NCI-H1092 (cell line): ENCODE measurements at regions not wholly inside any gene's neighbourhood (a gene's known extent, or its start where the extent isn't known, plus 50 kb on each side); places are given as distances from the start of the nearest gene placed in this dataset.
"Not testable (repeated sequence)": the region's sequence is repeated elsewhere in the genome, so short reads cannot be mapped to it uniquely, and the experiment has no call there.

Source experiments
- DNase-seq: peaks from one replicate; lab custom pipeline; 2025; lab: John Stamatoyannopoulos, UW

DNA sequence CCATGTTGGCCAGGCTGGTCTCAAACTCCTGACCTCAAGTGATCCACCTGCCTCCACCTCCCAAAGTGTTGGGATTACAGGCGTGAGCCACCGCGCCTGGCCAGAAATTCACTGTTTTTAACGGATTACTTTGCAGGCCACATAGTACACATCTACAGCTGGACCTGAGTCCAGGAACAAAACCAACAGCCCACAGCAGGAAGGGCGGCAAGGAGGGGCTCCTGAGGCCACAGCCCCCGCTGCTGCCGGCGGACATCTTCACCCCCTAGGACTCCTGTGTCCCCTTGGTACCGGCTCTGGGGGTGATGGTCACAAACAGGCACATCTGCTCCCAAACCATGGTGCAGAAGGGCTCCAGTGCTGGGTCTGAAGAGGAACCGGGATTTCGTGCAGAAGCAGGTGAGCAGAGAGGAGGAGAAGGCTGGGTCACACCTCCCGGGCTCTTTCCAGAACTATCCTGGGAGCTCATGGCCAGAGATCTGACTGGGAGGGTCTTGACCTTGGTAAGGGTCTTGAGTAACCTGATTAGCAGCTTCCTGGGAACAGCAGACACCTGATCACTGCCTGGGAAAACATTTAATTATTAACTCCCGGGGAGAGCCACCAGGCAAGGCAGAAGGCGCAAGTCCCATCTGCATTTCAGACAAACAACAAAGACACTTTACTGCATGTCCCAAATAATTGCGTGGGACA, 99.9 kb downstream of the SHANK2 start:
- DNase-seq, result not testable (repeated sequence)

DNA sequence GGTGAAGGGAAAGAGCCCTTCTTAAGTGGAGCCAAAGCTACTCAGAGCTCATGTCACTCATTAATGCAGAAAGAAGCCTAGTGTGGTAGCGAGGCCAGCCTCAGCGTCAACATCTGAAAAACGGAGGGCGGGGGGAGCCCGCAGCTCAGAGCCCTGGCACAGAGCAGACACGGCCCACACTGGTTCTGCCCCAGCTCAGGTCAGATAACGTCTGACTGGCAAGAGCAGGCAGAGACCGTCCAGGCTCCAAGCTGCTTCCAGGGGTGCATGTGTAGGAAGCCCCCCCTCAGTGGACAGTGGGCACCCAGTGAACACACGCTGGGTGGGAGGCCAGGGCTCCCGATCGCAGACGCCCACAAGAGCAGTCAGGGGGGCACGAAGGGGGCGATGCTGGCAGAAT, 100.8 kb downstream of the SHANK2 start:
- no peak for DNase-seq

DNA sequence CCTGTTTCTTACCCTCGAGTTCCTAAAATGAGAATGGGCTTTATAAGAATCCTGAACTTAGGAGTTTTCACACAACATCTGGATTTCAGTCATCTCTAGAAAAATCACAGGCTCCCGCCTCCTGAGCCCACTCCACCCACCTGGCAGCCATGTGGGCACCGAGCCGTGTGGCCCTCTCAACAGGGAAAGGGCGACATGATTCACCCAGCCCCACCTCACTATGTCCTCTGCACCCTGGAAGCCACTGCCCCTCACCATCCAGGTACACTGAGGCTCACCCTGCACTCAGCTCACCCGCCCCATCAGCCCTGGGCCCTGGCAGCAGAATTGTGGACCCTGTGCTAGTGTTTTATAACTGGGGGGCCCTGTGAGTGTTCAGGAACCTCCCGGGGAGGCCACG, 101.5 kb downstream of the SHANK2 start:
- DNase-seq, result no peak

DNA sequence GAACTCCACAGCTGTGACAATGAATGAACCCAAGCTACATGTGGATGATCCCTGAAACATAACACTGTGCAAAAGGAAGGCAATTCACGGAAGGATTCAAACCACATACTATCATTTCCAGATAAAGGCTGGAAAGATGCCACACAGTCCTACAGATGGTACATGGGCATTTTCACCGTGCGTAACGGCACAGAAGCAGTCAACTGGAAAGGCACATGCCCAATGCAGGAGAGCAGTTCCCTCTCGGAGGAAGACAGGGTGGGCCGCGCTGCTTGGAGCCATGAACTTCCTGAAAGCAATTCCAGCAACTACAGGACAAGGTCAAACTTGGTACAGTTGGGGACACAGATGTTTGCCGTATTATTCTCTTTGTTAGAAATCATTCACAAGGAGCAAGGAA, 103.7 kb downstream of the SHANK2 start:
- no peak for DNase-seq

DNA sequence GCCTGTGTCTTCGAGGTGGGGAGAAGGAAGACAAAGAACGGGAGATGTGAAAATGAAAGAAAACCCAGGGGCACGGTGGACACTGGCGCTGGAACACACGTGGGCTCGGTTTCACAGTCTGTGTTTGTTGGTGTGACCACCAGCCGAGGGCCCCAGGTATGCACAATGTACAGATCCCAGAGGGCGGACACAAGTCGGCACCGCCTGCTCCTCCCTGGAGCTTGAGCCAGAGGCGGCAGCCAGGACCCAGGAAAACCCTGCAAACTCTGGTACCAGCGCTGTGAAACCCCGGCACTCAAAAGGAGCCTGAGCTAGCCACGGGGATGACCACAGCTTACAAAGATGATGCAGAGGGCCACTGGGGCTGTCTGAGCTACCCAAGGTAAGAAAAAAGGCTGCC, 105.0 kb downstream of the SHANK2 start:
- DNase-seq, result no peak

DNA sequence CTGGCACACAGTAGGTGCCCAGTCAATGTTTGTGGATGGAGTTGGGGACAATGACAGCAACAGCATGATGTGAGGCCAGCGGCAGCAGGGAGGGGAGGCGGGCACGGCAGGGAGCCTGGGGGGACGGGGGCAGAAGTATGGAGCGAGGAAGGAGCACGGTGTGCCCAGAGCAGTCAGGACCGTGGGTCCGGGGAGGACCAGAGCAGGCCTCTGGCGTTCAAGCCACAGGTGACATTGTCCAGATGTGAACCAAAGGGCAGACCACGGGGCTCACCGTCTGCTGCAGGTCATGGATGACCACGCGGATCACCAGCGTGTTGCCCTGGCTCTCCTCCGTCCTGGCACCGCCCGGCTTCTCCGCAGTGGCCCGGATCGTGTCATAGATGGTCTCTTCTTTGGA, 105.5 kb downstream of the SHANK2 start:
- DNase-seq, result no peak

DNA sequence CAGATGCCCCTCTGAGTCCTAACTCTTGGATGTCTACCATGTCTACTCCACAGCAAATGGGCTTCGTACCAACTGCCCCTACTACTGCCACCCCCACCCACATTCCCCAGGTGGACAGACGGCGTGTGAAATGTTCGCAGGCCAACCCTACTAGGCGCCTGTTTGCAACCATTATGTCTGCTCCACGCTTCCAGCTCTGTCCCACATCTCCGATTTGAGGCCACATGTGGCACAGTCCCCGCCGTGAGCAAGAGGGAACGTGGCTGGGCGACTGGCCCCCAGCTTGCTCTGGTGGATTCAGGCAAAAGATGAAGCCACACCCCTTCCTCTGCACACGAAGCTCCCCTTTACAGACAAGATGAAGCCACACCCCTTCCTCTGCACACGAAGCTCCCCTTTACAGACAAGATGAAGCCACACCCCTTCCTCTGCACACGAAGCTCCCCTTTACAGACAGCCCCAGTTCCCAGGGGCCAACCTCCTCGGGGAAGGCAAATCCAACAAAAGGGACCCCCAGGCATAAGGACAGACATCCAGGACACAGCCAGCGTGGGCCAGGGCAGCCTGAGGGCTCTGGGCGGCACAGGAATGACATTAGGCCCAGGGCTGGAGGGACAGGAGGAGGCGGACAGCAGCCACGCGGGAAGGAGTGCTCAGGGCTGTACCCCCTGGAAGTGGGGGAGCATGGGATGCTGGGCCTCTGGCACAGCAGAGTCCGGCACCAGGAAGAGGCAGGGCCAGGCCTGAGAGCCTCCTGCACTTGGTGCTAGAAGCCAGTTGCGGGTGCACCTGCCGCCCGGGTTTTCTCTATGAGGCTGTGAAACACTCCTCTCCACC, 106.2 kb downstream of the SHANK2 start:
- DNase-seq, result no peak

DNA sequence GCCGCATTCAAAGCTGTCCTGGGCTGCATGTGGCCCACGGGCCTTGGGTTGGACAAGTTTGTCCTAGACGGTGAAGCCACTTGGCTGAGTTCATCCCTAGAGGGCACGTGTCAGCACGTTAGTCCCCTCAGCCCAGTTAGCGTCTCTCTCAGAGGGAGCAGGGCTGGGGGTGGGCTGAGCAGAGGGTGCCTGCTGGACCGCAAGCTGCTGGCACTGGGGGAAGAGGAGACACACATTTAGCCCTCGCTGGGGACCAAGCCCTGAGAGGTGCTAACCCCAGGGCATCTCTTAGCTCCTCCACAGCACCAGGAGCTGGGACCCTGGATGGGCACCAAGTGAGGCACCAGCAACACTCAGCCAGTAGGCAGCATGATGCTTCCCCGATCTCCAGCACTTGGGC, 107.0 kb downstream of the SHANK2 start:
- DNase-seq, result no peak

DNA sequence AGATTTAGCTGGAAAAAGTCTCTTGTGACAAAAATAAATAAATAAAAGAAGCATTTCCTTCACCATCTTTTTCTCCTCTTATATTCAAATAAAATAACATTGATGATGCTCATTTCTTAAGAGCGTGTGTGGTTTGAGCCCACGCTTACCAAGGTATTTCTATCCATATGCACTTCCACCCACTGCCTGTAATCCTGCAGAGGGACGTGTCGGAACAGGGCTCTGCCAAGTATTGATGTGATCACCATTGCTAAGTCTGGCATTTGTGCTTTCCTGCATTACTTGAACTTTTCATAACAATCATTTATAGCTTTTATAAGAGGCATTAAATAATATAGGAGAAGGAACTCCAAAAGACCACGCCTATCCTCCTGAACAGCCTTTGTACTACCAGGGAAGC, 107.6 kb downstream of the SHANK2 start:
- DNase-seq, result no peak

DNA sequence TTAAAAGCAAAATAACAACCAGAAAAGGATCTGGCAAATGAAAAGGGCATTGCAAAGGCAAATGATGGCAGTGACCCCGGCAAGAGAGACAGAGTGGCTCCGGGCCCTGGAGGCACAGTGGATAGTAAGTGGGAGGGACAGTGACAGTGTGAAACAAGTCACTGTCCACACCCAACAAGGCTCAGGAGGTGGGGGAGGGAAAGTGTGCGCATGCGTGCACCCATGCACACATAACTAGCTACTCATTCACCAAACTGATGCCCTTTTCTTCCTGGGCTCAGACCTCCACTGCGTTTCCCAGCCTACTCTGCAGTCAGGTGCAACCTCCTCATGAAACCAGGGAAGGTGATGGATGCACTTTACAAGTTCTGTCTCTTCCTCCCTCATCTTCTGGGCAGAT, 108.4 kb downstream of the SHANK2 start:
- no peak for DNase-seq

DNA sequence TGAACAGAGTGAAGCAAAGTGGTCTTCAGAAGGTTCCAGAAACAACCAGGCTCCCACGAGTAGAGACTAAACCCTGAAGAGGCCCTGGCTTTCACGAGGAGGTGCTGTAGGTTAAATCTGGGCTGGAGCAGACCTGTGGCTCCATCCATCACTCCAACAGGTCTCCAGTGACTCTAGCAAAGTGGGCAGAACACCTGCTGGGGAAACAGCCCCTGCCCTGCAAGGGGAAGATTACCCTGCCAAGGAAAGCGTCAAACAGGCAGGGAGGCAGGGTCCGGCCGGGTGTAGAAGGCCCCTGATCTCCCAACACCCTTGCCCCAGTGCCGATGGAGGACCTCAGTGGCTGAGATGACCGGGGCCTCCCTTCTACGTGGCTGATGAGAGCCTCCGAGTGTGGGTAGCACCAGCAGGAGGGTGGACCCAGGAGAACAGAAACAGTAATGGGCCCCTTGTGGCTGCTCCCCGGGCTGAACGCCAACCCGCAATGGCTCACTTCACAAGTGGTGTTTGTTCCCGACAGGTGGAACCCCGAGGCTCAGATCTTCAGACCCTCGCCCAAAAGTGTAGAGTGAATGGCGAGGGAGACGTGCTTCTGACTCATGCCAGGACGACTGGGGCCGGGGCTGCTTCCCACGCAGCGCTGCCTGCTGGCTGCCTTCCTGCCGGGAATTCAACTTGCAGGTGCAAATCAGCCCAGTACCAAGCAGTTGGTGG, 112.0 kb downstream of the SHANK2 start:
- peak; percentile 96 for DNase-seq

DNA sequence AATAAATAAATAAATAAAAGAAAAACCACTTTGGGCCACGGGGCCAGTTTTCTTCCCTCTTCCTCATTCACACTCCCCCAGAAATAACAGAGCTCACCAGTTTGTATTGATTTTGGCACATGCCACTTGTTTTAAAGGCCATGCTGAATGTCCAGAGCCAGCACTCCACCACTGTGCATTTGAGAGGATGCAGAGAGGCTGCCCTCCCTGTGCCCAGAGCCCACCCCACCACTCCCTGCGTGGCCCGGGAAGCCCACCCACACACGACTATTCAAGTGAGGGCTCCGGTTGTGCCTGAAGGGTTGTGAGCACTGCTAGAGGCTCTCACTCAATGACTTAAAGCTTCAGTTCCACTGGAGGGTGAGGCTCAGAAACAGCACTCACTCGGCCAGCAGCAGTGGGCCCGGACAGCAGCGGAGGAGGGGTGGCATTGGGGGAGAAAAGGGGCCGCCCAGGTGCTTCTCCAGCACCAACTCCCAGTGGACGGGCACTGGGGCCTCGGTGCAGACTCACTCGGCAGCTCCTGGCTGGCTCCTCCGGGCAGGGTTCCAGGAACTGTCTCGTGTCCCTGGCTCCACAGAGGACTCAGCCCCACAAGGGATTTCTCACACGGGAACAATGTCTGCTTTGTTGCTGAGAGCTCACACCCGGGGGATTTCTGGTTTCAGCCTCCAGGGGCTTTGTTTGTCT, 112.7 kb downstream of the SHANK2 start:
- peak; percentile 90 for DNase-seq

DNA sequence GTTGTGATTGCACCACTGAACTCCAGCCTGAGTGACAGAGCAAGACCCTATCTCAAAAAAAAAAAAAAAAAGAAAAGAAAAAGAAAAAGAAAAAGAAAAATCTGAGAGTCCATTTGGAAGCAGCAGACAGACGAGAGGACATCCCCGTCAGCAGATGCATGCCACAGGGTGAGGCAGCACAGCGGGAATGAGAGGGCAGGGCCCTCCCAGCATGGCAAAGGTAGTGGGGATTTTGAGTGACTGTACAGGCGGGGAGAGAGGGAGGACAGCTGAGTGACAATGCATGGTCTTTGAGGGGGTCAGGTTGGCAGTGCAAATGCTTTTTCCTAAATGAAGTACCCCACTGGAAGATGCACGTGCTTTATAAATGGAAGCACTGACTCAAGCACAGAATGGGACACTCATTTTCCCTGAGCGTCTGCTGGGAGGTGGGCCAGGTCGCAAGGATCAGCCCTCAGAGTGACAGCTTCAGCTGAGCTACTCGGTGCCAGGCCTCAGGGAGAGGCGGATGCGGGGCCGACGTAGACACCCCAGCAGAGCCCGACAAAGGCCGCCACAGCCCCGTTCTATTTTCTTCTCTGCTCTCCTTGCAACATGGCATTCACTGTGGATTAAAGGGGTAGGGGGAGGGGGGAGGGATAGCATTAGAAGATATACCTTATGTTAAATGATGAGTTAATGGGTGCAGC, 113.5 kb downstream of the SHANK2 start:
- peak; percentile 26 for DNase-seq

DNA sequence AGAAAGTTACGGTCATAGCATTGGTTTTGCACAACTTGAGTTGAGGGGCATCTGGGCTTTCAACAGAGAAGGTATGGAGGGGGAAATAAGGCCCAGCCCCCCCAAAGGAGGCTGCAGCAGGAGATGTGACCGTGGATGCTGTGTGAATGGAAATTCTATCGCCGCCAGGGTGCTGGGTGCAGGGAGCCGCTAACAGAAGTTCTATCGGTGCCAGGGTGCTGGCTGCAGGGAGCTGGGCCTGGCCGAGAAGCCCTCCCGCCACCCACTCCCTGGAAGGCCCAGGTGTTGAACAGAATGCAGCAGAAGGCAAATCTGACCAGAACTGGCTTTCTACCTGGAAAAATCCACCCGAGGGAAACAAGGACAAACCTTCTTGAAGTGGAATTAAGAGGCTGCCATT, 115.0 kb downstream of the SHANK2 start:
- no peak for DNase-seq

DNA sequence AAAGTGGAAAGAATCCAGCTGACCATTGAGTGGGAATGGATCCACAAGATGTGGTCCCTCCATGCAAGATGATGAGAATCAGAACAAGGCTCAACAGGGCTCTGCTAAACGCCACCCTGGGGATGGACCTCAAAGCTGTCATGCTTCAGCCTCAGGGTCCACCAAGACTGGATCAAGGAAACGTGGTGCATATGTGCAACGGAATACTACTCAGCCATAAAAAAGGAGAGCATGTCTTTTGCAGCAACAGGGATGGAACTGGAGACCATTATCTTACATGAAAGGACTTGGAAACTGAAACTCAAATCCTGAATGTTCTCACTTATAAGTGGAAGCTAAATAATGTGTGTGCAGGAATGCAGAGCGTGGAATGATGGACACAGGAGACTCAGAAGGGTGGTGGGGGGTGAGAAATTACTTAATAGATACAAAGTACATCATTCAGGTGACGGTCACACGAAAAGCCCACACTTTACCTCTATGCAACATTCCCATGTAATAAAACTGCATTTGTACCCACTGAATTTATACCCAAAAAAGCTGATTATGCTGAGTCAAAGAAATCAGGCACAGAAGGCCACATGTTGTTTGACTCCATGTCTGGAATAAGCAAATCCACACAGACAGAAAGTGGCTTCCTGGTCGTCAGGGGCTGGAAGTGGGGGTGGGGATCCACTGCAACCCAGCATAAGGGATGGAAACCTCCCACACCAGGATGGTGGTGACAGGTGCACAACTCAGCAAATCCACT, 116.1 kb downstream of the SHANK2 start:
- DNase-seq, result no peak

DNA sequence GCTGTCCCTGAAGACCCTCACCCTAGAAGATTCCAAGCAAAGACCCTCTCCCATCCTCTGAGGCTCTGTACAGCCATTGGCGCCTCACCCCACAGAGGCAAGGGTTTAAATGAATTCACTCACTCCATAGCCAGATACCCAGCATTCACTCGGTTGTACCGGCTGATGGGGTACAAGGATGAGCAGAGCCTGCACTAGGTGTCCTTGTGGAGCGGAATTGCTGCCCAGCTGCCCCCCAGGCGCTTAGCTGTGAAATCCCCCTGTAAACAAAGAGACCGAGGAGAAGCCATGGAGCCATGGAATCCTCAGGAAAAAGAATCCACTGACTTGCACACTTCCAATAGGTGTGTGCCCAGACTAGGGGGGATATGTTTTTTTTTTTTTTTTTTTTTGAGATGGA, 117.3 kb downstream of the SHANK2 start:
- DNase-seq, result no peak

DNA sequence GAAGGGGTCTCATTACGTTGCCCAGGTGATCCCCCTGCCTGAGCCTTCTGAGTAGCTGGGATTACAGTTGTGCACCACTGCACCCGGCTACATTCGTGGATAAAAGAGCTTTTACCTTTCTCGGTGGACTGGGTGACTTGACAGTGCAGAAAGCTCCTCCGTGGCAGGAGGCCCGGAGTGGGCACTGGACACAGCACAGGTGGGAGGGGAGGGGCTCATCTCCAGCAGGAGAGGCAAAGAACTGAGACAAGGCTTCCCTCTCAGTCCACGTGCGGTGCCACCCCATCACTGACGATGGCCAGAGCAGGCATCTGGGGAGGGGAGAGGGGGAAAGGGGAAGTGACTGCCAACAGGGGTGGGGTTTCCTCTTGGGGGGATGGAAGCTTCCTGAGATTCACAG, 118.4 kb downstream of the SHANK2 start:
- no peak for DNase-seq

DNA sequence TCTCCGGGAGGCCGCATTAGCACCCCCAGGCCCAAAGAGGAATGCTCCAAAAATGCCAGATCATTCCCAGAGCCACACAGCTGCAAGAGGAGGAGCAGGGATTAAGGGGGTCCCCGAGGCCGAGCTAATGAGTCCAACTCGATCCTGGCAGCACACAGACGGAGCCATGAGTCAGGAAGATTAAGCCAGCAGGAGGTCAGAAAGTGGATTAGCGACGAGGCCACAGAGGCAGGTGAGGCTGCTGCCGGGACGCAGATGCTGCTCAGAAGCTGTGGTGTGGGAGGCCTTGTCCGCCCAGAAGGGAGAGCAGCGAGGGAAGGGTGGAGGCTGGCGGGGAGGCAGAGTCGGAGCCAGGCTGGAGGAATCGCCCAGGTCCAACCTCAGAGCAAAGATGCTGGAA, 120.5 kb downstream of the SHANK2 start:
- DNase-seq, result no peak

DNA sequence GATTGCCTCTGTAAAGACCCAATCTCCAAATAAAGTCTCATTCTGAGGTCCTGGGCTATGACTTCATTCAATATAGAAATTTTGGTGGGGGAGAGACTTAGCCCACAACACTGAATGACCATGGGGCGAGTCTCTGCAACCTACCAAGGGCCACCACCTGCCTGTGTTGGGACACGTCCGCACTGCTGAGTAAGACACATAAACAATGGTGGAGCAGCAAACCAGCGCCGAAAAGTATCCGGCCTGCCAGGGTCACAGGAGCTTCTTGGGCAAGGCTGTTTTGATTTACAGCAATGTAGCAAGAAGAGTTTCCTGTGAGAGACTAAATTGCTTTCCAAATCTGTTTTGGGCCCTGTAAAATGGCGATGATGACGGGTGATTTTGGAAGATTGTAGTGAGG, 122.3 kb downstream of the SHANK2 start:
- no peak for DNase-seq

DNA sequence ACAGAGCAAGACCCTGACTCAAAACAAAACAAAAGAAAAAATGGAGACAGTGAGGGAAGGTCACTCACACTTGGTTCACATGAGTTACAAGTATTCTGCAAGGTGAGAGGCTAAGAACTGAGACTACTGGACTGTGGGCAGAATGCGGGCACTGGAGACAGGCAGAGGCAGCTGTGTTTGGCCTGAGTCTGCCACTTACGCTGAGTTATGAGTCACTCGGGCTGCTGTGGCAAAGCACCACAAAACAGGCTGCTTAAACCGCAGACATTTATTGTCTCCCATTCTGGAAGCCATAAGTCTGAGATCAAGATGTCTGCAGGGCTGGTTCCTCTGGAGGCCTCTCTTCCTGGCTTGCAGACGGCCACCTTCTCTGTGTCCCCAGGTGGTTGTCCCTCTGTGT, 122.8 kb downstream of the SHANK2 start:
- no peak for DNase-seq

DNA sequence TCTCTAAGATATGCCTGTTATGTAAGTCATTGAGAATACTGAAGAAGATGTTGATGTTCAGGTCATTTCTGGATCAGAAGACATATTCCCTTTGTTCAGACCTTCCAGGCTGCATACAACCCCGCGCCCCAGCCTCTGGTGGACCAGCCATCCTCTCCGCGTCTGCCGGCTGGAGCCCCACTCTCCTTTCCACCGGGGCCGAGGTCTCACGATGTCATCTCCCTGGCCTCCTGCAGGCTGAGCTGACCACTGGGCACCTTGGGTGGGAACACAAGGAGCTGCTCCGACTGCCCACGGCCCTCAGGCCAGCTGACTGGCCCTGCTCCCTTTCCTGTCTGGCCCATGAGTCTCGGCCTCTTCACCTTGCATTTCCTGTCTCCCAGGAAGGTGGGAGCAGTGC, 124.6 kb downstream of the SHANK2 start:
- no peak for DNase-seq
